ENCODE measurements at regions not wholly inside any gene's neighbourhood (a gene's known extent, or its start where the extent isn't known, plus 50 kb on each side); places are given as distances from the start of the nearest gene placed in this dataset.

GRCh38 chr5:76030343-76030742 lies 52.8 kb upstream of the SV2C start:
- CTCF ChIA-PET = no interaction called here
- POLR2A ChIA-PET = no interaction called here

DNA sequence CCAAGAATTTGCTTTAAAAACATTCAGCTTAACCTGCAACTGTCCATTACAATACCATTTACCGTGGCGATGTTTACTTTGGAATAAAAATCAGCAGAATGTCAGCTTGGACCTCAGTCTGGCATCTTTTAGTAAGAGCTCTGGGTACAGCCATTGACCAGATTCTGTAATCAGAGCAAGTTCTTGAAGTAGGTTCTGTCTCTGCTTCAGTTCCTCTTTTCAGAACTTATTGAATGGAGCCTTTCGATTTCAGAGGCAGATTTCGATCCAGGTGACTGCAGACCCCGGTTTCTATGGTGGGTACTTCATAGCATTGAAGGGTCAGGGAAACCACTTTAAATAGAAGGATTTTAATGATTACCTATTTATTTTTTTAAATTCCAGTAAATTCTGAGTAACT lies 53.4 kb upstream of the SV2C start:
- POLR2A ChIA-PET = no interaction called here

DNA sequence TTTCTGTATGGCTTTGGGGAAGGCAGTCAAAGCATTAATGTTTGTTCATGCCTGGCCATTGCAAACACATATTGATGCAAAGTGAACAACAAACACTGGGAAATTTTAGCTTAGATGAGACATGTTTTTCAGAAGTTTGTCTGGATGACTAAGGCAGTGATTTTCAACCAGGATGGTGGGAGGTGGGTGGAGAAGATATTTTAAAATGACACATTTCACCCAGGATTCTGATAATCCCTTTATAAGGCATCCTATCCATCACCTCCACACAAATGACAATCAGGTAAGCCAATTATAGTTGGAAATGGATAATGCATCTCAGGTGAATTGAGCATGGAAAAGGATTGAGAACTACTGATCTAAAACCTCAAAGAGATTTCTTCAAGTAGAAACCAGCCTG lies 57.4 kb upstream of the SV2C start:
- CTCF ChIA-PET = interaction anchor here (0.6 kb wide), 1 partner anchor 54 kb away, joined by 4 read pairs; no protein-coding TSS in a partner anchor
- POLR2A ChIA-PET = no interaction called here

More for the DNA sequence above, 53.4 kb upstream of the SV2C start:
- CTCF ChIA-PET = no interaction called here

GRCh38 chr5:76025069-76025468 lies 58.1 kb upstream of the SV2C start:
- ChIA-PET CTCF (interaction anchor here (0.6 kb wide), 1 partner anchor 54 kb away, joined by 4 read pairs; no protein-coding TSS in a partner anchor), POLR2A (interaction anchor here (0.6 kb wide), 1 partner anchor 402 kb away, joined by 4 read pairs; no protein-coding TSS in a partner anchor)

GRCh38 chr5:76022611-76023010 lies 60.6 kb upstream of the SV2C start:
- CTCF ChIA-PET = no interaction called here

GRCh38 chr5:76021936-76022584 lies 61.1 kb upstream of the SV2C start:
- ChIA-PET CTCF (no interaction called here), POLR2A (no interaction called here)

More at GRCh38 chr5:76022611-76023010, 60.6 kb upstream of the SV2C start:
- POLR2A ChIA-PET = no interaction called here

DNA sequence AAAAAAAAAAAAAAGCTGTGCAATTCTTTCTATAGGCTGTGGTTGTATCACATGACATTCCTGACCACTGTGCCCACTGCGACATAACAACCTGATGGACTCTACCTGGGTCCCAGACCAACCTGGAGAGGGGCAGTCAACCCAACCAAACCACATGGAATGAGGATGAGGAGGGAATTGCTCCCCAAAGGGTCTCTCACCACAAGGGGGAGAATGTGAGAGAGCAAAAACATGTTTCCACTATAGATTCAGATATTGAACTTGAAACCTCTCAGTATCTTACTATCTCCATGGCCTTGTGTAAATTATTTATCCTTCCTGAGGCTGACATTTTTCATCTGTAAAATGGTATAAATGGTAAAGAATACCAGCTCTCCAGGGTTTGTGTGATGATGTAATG lies 66.9 kb upstream of the SV2C start:
- ChIA-PET CTCF (no interaction called here), POLR2A (no interaction called here)

DNA sequence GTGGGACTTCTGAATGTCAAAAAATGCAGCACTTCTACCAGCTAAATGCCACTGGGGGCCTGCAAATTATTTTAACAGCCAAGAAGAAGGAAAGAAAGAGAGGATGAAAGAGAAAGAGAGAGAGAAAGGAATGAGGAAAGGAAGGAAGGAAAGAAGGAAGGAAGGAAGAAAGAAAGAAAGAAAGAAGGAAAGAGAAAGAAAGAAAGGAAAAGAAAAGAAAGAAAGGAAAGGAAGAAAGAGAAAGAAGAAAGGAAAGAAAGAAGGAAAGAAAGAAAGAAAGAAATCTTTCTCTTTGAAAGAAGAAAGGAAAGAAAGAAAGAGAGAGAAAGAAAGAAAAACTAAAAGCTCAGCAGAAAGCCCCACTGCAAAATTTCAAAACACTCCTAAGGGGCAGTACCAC lies 69.2 kb upstream of the SV2C start:
- ChIA-PET CTCF (no interaction called here), POLR2A (no interaction called here)

DNA sequence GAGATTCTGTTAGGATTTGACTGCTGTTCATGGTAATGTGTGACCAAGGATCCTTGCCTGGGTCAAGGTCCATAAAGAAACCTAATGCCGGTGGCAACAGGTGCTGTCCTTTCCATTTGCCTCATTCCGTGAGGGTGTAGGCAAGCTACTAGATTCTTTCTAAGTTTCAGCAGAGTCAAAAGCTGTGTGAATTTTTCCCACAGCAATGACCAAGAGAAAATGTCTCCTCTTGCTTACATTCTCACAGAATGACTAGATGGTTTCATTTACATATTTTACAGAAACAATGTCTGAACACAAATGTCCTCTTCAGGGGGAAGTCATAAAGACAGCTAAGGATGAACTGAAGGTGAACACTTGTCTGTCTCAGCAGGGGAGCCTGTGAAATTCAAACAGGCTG lies 75.3 kb upstream of the SV2C start:
- ChIA-PET POLR2A (no interaction called here), CTCF (no interaction called here)

DNA sequence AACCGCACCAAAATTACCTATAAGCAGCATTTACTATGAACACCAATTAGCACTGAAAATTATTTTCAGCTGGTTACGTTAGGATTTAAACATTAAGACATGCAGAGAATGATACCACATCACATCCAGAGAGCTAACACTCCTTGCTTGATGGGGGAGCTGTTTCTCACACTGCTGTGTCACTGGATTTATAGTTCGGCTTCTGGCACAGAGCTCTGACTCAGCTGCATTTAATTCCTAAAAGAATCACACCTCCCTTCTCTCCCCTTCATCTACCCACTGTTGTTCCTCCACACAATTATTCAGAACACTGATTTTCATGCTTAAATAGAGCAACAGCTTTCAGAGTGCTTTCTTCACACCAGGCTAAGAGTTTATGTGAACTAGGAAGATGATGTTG lies 82.6 kb upstream of the SV2C start:
- CTCF ChIA-PET = interaction anchor here (0.6 kb wide), 1 partner anchor 502 kb away, joined by 4 read pairs; no protein-coding TSS in a partner anchor
- POLR2A ChIA-PET = no interaction called here

GRCh38 chr5:75993643-75994520 lies 89.3 kb upstream of the SV2C start:
- POLR2A ChIA-PET = no interaction called here
- CTCF ChIA-PET = no interaction called here

- CTCF ChIA-PET = no interaction called here
- POLR2A ChIA-PET = no interaction called here
Measured at GRCh38 chr5:75993183-75993582, 90.0 kb upstream of the SV2C start.

GRCh38 chr5:75992753-75993152 lies 90.4 kb upstream of the SV2C start:
- ChIA-PET POLR2A (no interaction called here), CTCF (no interaction called here)

DNA sequence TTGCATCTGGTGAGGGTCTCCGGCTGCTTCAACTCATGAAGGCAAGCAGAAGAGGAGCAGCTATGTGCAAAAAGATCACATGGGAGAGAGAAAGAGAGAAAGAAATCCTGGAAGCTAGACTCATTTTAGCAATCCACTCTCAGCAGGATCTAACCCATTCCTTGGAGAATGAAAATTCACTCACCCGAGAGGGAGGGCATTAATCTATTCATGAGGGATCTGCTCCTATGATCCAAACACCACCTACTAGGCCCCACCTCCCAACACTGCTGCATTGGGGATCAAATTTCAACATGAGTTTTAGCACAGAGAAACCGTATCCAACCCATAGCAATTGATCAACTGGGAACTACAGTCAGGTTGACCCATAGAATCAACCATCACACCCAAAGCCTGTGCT lies 98.1 kb upstream of the SV2C start:
- POLR2A ChIA-PET = no interaction called here
- CTCF ChIA-PET = no interaction called here

DNA sequence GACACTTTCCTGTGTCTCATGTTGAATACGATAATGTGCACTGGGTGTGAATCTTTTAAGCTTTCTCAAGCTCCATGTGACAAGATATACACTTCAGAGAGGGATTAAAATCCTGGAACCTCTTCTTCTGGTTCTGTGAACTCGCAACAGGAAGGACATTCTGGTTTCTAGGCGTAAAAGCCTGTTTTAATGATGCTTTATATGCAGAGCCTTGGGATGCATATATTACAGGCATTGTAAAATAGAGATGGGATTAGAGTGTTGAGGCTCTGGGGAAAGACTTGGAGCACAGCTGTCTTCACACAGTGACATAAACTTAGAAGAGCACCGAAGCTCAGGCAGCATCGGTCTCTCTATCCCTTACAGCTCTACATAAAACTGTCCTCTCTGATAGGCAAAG lies 107.7 kb upstream of the SV2C start:
- ChIA-PET CTCF (no interaction called here), POLR2A (no interaction called here)

DNA sequence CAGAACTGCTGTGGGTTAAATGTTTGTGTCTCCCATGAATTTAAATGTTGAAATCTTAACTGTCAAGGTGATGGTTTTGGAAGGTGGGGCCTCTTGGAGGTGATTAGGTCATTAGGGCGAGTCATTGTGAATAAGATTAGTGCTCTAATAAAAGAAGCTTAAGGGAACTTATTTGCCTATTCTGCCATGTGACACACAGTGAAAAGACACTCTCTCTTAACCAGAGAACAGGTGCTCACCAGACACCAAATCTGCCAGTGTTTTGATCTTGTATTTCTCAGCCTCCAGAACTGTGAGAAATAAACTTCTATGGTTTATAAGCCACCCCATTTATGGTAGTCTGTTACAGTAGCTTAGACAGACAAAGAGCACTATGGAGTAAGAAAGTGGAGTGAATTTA lies 117.9 kb upstream of the SV2C start:
- ChIA-PET CTCF (no interaction called here), POLR2A (no interaction called here)

GRCh38 chr5:75964008-75964407 lies 119.2 kb upstream of the SV2C start:
- ChIA-PET POLR2A (no interaction called here), CTCF (no interaction called here)

DNA sequence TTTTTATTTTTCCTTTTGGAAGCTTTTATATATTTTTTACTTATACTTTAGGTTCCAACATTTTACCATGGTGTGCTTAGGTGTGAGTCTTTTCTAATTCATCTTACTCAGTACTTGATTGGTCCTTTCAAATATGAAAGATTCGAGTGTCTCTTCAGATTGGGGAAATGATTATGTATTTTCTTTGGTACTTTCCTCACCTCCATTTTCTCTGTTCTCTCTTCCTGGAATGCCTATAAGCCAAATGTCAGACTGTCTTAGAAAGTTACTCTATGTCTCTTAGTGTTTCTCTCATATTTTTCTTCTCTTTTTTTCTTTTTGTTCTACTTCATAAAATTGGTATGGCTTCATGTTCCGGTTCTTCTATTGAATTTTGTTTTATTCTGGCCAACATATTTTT lies 119.6 kb upstream of the SV2C start:
- ChIA-PET CTCF (no interaction called here), POLR2A (no interaction called here)

DNA sequence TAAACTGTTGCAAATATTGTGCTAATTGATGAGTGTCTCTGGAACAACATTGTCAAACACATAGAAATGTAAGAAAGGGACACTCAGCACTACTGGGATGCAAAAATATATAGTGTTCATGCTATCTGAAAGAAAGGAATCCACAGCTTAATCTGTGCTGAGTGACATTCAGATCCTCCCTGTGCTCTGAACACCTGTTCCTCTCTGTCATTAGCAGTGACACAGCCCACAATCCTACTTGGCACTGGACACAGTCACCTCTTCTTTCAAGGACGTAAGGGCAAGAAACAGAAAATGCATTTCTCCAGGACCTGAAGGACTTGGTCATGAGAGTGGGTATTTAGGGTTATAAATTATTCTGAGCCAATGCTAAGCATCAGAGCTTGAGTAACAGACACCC lies 121.4 kb upstream of the SV2C start:
- CTCF ChIA-PET = no interaction called here
- POLR2A ChIA-PET = no interaction called here

DNA sequence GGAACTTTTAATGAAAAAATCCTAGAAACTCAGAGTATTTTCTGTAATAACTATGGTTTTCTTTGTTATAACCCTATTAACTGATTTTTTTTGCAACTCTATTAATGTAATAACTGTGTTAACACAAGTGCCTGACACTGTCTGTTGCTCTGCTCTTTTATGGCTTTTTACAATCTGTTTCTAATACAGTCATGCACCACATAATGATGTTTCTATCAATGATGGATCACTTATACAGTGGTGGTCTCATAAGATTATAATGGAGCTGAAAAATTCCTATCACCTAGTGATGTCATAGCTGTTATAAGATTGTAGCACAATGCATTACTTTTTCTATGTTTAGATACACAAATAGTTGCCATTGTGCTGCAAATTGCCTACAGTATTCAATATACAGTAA lies 123.1 kb upstream of the SV2C start:
- CTCF ChIA-PET = no interaction called here
- POLR2A ChIA-PET = no interaction called here

- POLR2A ChIA-PET = no interaction called here
- CTCF ChIA-PET = no interaction called here
Measured at GRCh38 chr5:75952963-75953362, 130.2 kb upstream of the SV2C start.

DNA sequence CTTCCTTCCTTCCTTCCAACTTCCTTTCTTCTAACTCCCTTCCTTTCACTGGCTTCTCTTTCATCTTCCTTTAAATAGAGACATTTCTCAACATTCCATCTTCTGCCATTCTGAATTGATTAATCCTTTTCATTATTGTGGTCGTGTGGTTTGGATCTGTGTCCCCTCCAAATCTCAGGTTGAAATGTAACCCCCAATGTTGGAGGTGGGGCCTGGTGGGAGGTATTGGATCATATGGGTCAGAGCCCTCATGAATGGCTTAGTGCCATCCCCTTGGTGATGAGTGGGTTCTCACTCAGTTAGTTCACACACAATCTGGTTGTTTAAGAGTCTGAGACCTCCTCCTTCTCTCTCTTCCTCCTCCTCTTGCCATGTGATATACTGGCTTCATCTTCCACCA lies 130.9 kb upstream of the SV2C start:
- ChIA-PET CTCF (no interaction called here), POLR2A (no interaction called here)
